B cell (primary cell): ENCODE measurements at regions not wholly inside any gene's neighbourhood (a gene's known extent, or its start where the extent isn't known, plus 50 kb on each side); places are given as distances from the start of the nearest gene placed in this dataset.

Experiments used
- ATAC-seq: fragments of 200-7000 bp; cut with Tn5 transposase; one replicate; pipeline ENCODE4 v1.10.0; 2021; ENCODE audit warnings: low read depth, mild to moderate bottlenecking, moderate number of reproducible peaks, moderate library complexity
- CTCF ChIA-PET: fragments of 350-600 bp; sonication (Branson Sonifier 250); formaldehyde crosslinking; loops from one replicate; lab custom pipeline; 2021; ENCODE audit warnings: antibody characterized with exemption, inconsistent platforms; lab: Charles Lee
- POLR2A ChIA-PET: fragments of 350-600 bp; sonication (Branson Sonifier 250); formaldehyde crosslinking; loops from one replicate; lab custom pipeline; 2021; ENCODE audit warnings: antibody characterized with exemption; lab: Charles Lee
- DNase-seq: peaks from one replicate; pipeline ENCODE4 v3.0.0; 2013
- H2AFZ ChIP-seq: 2 replicates; pipeline ENCODE4 v1.6.1; 2012; ENCODE audit warnings: mild to moderate bottlenecking, low read depth, low read length; ENCODE audit not compliant: insufficient read depth, poor library complexity, severe bottlenecking
- H3K27ac ChIP-seq, 2 donors: 1 replicate in 1 of 2; 2 replicates in 1 of 2; pipeline ENCODE4 v1.5.1; 2012 to 2013; ENCODE audit warnings: low read length in 2 of 2, mild to moderate bottlenecking in 2 of 2, moderate library complexity in 1 of 2
- H3K27me3 ChIP-seq, 4 experiments: fragments of 200-600 bp in 1 of 4; sonication (generic) in 1 of 4; replicated peaks in 1 of 4; 1 replicate in 2 of 4; 2 replicates in 2 of 4; pipeline versions ENCODE4 v1.6.1 to v1.7.0; 2013 to 2016; ENCODE audit warnings: low read length in 3 of 4, mild to moderate bottlenecking in 2 of 4, mixed read lengths in 1 of 4, moderate library complexity in 1 of 4; ENCODE audit not compliant: insufficient read depth in 4 of 4, control insufficient read depth in 3 of 4; ENCODE audit errors: control extremely low read depth in 1 of 4
- H3K36me3 ChIP-seq, 2 experiments: replicated peaks in 1 of 2; 1 replicate in 1 of 2; 2 replicates in 1 of 2; pipeline versions ENCODE4 v1.6.1 to v1.7.1; 2013; ENCODE audit warnings: low read length in 1 of 2; ENCODE audit not compliant: insufficient read depth in 2 of 2, control insufficient read depth in 1 of 2; ENCODE audit errors: control extremely low read depth in 1 of 2, extremely low read depth in 1 of 2
- H3K4me1 ChIP-seq, 2 donors: fragments of 200-600 bp in 1 of 2; sonication (generic) in 1 of 2; 1 replicate in 1 of 2; 2 replicates in 1 of 2; pipeline versions ENCODE4 v1.5.1 to v1.6.1; 2013 to 2017; ENCODE audit warnings: low read length in 2 of 2; ENCODE audit not compliant: control insufficient read depth in 2 of 2, insufficient read depth in 2 of 2
- H3K4me2 ChIP-seq: replicated peaks from 2 replicates; pipeline ENCODE3; 2012; ENCODE audit warnings: mild to moderate bottlenecking, low read depth, low read length; ENCODE audit not compliant: poor library complexity, severe bottlenecking
- H3K4me3 ChIP-seq, 5 experiments: fragments of 200-600 bp in 1 of 5; sonication (generic) in 1 of 5; 1 replicate in 3 of 5; 2 replicates in 2 of 5; pipeline versions ENCODE4 v1.5.1 to v1.7.0; 2011 to 2016; ENCODE audit warnings: low read length in 4 of 5, mild to moderate bottlenecking in 4 of 5, low read depth in 2 of 5, control low read depth in 1 of 5, moderate library complexity in 1 of 5; ENCODE audit not compliant: insufficient read depth in 1 of 5; ENCODE audit errors: control extremely low read depth in 1 of 5, extremely low read depth in 1 of 5
- H3K79me2 ChIP-seq: fragments of 200-600 bp; sonication (generic); one replicate; pipeline ENCODE4 v1.6.0; 2016; ENCODE audit warnings: low read length; ENCODE audit not compliant: control insufficient read depth, insufficient read depth
- H3K9ac ChIP-seq: fragments of 200-600 bp; sonication (generic); 2 replicates; pipeline ENCODE4 v1.6.1; 2017; ENCODE audit warnings: mild to moderate bottlenecking, low read length, moderate library complexity
- H3K9me3 ChIP-seq, 3 donors: one replicate each; pipeline versions ENCODE4 v1.6.1 to v1.7.1; 2013; ENCODE audit warnings: low read length in 2 of 3; ENCODE audit not compliant: control insufficient read depth in 2 of 3, insufficient read depth in 1 of 3; ENCODE audit errors: control extremely low read depth in 1 of 3
- H4K20me1 ChIP-seq: 2 replicates; pipeline ENCODE4 v1.6.0; 2012; ENCODE audit warnings: mild to moderate bottlenecking, low read length; ENCODE audit not compliant: insufficient read depth, control insufficient read depth, poor library complexity, severe bottlenecking
- H3K27ac Mint-ChIP-seq: one replicate; pipeline ENCODE4 v1.8.0; 2021; ENCODE audit warnings: mixed read lengths
- H3K27me3 Mint-ChIP-seq: one replicate; pipeline ENCODE4 v1.8.0; 2021; ENCODE audit warnings: mixed read lengths
- H3K4me1 Mint-ChIP-seq: one replicate; pipeline ENCODE4 v1.8.0; 2021; ENCODE audit warnings: mixed read lengths
- H3K4me3 Mint-ChIP-seq: one replicate; pipeline ENCODE4 v1.8.0; 2021; ENCODE audit warnings: mixed read lengths
- H3K9me3 Mint-ChIP-seq: one replicate; pipeline ENCODE4 v1.8.0; 2022; ENCODE audit warnings: mixed read lengths; ENCODE audit not compliant: insufficient read depth
- EZH2 ChIP-seq: IDR thresholded peaks from 2 replicates; pipeline ENCODE4 v1.6.1; 2012; ENCODE audit warnings: borderline replicate concordance, low read depth, mild to moderate bottlenecking, moderate library complexity, low read length; ENCODE audit not compliant: insufficient read depth, poor library complexity, severe bottlenecking
- WGBS: methylation state at CpG from one replicate; pipeline ENCODE4 v1.1.5; 2013; ENCODE audit warnings: missing lambda C conversion rate; ENCODE audit not compliant: insufficient coverage; 5-methylcytosine and 5-hydroxymethylcytosine counted together
- intact Hi-C: fragments of 100-400 bp; cut with micrococcal nuclease; formaldehyde crosslinking; loops from one replicate; pipeline ENCODE4 v1.10.0; 2022
- TF ChIP-seq, protein P1 (sequence below): fragments of 200-600 bp; IDR thresholded peaks from one replicate; pipeline ENCODE4 v1.8.0; 2022; ENCODE audit warnings: antibody characterized with exemption, mild to moderate bottlenecking

DNA sequence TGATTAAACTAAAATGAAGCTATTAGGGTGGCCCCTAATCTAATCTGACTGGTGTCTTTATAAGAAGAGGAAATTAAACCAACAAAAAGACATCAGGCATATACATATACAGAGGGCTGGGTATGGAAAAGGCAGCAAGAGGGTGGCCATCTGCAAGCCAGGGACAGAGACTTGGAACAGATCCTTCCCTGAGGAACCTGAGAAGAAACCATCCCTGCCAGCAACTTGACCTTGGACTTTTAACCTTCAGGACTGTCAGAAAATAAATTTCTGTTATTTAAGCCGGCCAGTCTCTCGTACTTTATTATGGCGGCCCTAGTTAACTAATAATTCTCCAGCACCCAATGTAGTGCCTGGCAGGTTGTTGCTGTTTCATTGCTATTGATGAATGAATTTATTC lies 361.5 kb upstream of the PDGFD start:
- no peaks in the 10 kb centered on the region for H3K4me1 ChIP-seq
- TF ChIP-seq, protein P1, sequence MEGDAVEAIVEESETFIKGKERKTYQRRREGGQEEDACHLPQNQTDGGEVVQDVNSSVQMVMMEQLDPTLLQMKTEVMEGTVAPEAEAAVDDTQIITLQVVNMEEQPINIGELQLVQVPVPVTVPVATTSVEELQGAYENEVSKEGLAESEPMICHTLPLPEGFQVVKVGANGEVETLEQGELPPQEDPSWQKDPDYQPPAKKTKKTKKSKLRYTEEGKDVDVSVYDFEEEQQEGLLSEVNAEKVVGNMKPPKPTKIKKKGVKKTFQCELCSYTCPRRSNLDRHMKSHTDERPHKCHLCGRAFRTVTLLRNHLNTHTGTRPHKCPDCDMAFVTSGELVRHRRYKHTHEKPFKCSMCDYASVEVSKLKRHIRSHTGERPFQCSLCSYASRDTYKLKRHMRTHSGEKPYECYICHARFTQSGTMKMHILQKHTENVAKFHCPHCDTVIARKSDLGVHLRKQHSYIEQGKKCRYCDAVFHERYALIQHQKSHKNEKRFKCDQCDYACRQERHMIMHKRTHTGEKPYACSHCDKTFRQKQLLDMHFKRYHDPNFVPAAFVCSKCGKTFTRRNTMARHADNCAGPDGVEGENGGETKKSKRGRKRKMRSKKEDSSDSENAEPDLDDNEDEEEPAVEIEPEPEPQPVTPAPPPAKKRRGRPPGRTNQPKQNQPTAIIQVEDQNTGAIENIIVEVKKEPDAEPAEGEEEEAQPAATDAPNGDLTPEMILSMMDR = no peak
- no peak for TF ChIP-seq EZH2
- H3K27me3 ChIP-seq = no peaks in the 10 kb centered on the region
- H2AFZ ChIP-seq = no peak overlapping the region
- no peak overlapping the region for H3K4me3 ChIP-seq
- intact Hi-C loops = no loop called here
- H3K4me1 Mint-ChIP-seq = no peaks in the 10 kb centered on the region
- no peaks in the 10 kb centered on the region for H3K9me3 Mint-ChIP-seq
- no peak overlapping the region for H3K27ac ChIP-seq
- CTCF ChIA-PET = no interaction called here
- H3K4me2 ChIP-seq = no peak overlapping the region
- ATAC-seq = no peak
- peaks cover 3% of the 10 kb centered on the region for H3K27me3 Mint-ChIP-seq
- no peak overlapping the region for H3K4me3 Mint-ChIP-seq
- POLR2A ChIA-PET = no interaction called here
- no peaks in the 10 kb centered on the region for H4K20me1 ChIP-seq
- H3K36me3 ChIP-seq = no peaks in the 10 kb centered on the region
- no peak overlapping the region for H3K9ac ChIP-seq
- DNase-seq = no peak
- H3K9me3 ChIP-seq = no peaks in the 10 kb centered on the region
- no peaks in the 10 kb centered on the region for H3K79me2 ChIP-seq
- no CpG with 5 or more reads among the region's 3 CpGs for WGBS
- H3K27ac Mint-ChIP-seq = no peak overlapping the region

DNA sequence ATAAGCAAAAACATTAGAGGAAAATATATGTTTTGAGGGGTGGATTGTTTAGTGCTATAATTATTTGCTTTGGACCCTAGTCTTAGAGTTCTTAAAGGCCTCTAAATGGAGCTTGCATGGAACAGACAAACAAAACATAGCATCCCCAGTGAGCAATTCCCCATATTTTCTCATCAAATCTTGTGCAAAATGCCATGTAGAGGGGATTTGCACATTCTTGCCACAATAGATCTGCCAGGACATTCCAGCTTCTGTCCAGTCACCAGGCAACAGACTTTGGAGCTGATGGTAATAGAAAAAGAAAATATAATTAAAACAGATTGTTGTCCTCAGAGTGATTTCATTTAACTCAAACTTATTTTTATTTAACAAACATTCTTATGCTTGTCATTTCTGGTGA lies 360.3 kb upstream of the PDGFD start:
- no peak for ATAC-seq
- CTCF ChIA-PET = no interaction called here

More for the DNA sequence above, 360.3 kb upstream of the PDGFD start:
- no peak overlapping the region for H3K27ac Mint-ChIP-seq
- no peaks in the 10 kb centered on the region for H3K4me1 ChIP-seq
- H3K9ac ChIP-seq = no peak overlapping the region
- no peak overlapping the region for H3K4me3 Mint-ChIP-seq
- H3K27me3 Mint-ChIP-seq = peaks cover 3% of the 10 kb centered on the region
- H3K27ac ChIP-seq = no peak overlapping the region
- H3K4me3 ChIP-seq = no peak overlapping the region
- H3K4me1 Mint-ChIP-seq = no peaks in the 10 kb centered on the region
- TF ChIP-seq, protein P1 = no peak
- no peak for TF ChIP-seq EZH2
- no peaks in the 10 kb centered on the region for H3K9me3 ChIP-seq
- H3K9me3 Mint-ChIP-seq = no peaks in the 10 kb centered on the region
- POLR2A ChIA-PET = no interaction called here
- DNase-seq = no peak
- H2AFZ ChIP-seq = no peak overlapping the region
- H3K4me2 ChIP-seq = no peak overlapping the region
- H3K27me3 ChIP-seq = no peaks in the 10 kb centered on the region
- intact Hi-C loops = no loop called here
- H3K36me3 ChIP-seq = no peaks in the 10 kb centered on the region
- no peaks in the 10 kb centered on the region for H3K79me2 ChIP-seq
- no peaks in the 10 kb centered on the region for H4K20me1 ChIP-seq
